Ecto neural progenitor cell (in vitro differentiated cells): ENCODE measurements at regions not wholly inside any gene's neighbourhood (a gene's known extent, or its start where the extent isn't known, plus 50 kb on each side); places are given as distances from the start of the nearest gene placed in this dataset.

Source experiments
- DNase-seq: peaks from one replicate; pipeline ENCODE4 v3.0.0-alpha.2; 2018; ENCODE audit warnings: low spot score

- peak; percentile 54 for DNase-seq
Measured at GRCh38 chr12:128091101-128091720, 175.8 kb upstream of the TMEM132C start.

- DNase-seq = peak; percentile 40
Measured at GRCh38 chr12:128091951-128092382, 175.0 kb upstream of the TMEM132C start.

GRCh38 chr12:128098730-128099129 lies 168.2 kb upstream of the TMEM132C start:
- peak; percentile 44 for DNase-seq

- DNase-seq = no peak
Measured at GRCh38 chr12:128103152-128103551, 163.8 kb upstream of the TMEM132C start.

- DNase-seq = no peak
Measured at GRCh38 chr12:128109236-128109635, 157.7 kb upstream of the TMEM132C start.

GRCh38 chr12:128109636-128110035 lies 157.3 kb upstream of the TMEM132C start:
- no peak for DNase-seq

- DNase-seq = peak; percentile 48
Measured at GRCh38 chr12:128111333-128111732, 155.6 kb upstream of the TMEM132C start.

- DNase-seq = peak; percentile 51
Measured at GRCh38 chr12:128111951-128112350, 155.0 kb upstream of the TMEM132C start.

- DNase-seq = peak; percentile 29
Measured at GRCh38 chr12:128113250-128113649, 153.7 kb upstream of the TMEM132C start.

GRCh38 chr12:128114485-128114884 lies 152.5 kb upstream of the TMEM132C start:
- peak; percentile 11 for DNase-seq

- DNase-seq = peak; percentile 32
Measured at GRCh38 chr12:128116537-128116936, 150.4 kb upstream of the TMEM132C start.

- no peak for DNase-seq
Measured at GRCh38 chr12:128120035-128120434, 146.9 kb upstream of the TMEM132C start.

- peak; percentile 16 for DNase-seq
Measured at GRCh38 chr12:128121424-128121823, 145.5 kb upstream of the TMEM132C start.

GRCh38 chr12:128123096-128123495 lies 143.9 kb upstream of the TMEM132C start:
- peak; percentile 29 for DNase-seq

GRCh38 chr12:128131955-128132354 lies 135.0 kb upstream of the TMEM132C start:
- no peak for DNase-seq

- no peak for DNase-seq
Measured at GRCh38 chr12:128133321-128134073, 133.5 kb upstream of the TMEM132C start.

GRCh38 chr12:128137140-128137539 lies 129.8 kb upstream of the TMEM132C start:
- no peak for DNase-seq

GRCh38 chr12:128138125-128138524 lies 128.8 kb upstream of the TMEM132C start:
- no peak for DNase-seq

- no peak for DNase-seq
Measured at GRCh38 chr12:128140551-128140950, 126.4 kb upstream of the TMEM132C start.

GRCh38 chr12:128150961-128151360 lies 116.0 kb upstream of the TMEM132C start:
- no peak for DNase-seq

- no peak for DNase-seq
Measured at GRCh38 chr12:128155571-128155970, 111.4 kb upstream of the TMEM132C start.

- no peak for DNase-seq
Measured at GRCh38 chr12:128163086-128163485, 103.9 kb upstream of the TMEM132C start.

GRCh38 chr12:128164533-128164932 lies 102.4 kb upstream of the TMEM132C start:
- DNase-seq = no peak

GRCh38 chr12:128165387-128165786 lies 101.6 kb upstream of the TMEM132C start:
- no peak for DNase-seq
